ENCODE measurements at regions not wholly inside any gene's neighbourhood (a gene's known extent, or its start where the extent isn't known, plus 50 kb on each side); places are given as distances from the start of the nearest gene placed in this dataset.

DNA sequence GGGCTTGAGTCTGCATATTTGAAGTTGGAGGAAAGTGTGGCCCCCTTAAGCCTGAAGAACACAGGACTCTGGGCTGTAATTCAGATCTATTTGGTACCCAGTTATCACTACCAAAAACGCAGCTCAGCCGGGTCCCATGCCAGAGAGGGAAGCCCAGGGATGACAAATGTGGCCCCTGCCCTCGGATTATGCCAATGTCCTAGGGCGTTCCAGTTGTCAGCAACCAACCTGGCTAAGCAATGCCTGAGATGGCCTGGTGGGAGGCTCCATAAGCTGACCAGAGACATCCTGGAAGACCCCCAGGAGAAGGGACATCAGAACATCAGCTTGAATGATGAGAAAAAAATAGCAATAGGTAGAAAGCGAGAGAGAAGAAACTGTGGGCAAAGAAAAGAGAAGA is 79.6 kb upstream of the UQCRFS1 start:
- DNase-seq = no peak

DNA sequence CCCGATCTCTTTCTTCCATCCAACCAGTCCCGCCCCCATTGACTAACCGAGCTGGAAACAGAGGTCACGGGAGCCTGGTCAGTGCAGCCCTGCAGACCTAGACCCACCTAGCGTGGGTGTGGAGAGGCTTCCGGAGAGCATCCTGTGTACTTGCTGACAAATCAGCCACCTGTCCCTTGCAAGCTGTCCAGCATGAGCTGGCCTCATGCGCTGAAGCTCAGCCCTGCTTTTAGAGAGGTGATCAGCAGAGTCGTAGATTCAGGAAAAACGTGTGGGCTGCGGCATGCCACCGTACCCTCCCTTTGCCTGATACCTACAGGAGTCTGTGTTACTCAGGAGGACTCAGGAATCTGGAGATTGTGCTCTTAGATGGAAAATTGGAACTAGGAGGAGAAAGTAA is 80.3 kb upstream of the UQCRFS1 start:
- no peak for DNase-seq

DNA sequence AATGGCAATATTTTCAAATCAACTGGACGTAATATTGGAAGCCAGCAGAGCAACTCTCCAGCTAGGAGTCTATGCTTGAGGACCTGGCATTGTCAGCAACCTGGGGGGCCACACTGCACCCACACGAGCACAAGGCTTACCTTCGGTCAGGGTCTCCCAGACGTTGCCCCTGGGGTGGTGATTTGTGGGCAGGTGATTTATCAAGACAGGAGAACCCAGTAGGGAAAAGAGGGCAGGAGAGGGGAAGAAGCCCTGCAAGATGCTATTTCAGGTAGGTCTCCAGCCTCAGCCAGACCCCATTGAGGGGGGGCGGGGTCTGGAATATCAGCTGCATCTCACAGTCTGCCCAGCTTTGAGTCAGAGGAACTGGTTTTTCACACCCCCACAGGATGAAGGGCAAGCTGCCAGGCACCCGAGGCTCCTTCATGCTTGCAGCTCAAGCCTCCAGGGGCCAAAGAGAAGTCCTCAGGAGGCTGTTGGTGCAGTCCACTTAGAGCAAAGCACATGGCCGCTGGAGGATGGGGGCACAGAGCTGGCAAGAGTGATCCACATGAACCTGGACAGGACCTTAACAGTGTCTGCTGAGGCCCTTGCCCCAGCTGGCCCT is 80.9 kb upstream of the UQCRFS1 start:
- DNase-seq = no peak

DNA sequence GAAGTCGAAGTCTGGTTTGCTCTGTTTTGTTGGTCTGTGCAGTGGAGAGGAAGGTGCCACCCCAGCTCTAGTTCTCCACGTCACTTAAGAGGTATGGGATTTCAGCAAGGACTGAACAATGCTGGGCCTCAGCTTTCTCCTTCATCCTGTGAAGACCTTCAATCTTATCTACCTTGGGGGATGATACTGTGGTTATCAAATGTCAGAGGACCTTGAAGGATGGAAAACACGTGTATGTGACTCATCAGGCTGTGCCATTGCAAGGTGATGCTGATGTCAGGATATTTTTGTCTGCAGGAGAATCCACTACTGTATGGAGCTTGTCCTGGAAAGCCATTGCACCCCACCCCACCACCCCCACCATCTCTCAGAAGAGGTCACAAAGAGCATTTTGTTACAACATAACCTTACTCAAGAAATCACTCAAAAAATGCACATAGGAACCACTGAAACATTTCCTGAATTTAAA is 81.4 kb upstream of the UQCRFS1 start:
- DNase-seq = no peak

DNA sequence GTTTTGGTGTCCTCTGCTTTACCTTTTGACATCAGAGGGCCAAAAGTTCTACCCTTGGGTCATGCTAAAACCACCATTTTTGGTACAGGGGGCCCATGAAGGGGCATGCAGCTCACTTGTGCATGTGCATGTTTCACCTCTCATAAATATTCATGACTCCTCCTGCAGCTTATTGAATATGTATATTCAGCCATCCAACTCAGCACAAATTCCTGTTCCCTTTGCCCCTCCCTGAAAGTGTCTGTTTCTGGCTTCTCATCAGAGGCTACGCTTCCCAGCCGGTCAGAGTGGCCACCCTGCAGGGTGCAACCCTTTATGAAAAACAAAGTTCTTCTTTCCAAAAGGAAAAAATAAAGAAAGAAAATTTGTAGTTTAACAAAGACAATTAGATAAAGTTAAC is 82.3 kb upstream of the UQCRFS1 start:
- no peak for DNase-seq

DNA sequence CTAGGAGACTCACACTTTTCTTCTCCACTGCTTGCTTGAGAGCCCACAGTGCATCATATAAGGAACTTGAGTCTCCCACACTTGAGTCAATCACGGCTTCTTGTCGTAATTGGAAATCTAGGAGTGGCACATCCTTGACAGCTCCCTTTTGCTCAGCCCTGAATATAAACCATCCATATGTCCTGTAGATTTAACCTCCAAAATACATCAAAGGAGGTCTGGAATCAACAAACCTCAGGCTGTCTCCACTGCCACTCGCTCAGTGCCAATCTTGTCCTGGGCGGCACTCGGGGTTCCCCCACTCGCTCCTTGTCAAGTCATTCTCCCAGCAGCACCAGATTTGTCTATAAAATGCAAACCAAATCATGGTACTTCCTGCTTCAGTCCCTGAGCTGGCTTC is 84.4 kb upstream of the UQCRFS1 start:
- DNase-seq = no peak

DNA sequence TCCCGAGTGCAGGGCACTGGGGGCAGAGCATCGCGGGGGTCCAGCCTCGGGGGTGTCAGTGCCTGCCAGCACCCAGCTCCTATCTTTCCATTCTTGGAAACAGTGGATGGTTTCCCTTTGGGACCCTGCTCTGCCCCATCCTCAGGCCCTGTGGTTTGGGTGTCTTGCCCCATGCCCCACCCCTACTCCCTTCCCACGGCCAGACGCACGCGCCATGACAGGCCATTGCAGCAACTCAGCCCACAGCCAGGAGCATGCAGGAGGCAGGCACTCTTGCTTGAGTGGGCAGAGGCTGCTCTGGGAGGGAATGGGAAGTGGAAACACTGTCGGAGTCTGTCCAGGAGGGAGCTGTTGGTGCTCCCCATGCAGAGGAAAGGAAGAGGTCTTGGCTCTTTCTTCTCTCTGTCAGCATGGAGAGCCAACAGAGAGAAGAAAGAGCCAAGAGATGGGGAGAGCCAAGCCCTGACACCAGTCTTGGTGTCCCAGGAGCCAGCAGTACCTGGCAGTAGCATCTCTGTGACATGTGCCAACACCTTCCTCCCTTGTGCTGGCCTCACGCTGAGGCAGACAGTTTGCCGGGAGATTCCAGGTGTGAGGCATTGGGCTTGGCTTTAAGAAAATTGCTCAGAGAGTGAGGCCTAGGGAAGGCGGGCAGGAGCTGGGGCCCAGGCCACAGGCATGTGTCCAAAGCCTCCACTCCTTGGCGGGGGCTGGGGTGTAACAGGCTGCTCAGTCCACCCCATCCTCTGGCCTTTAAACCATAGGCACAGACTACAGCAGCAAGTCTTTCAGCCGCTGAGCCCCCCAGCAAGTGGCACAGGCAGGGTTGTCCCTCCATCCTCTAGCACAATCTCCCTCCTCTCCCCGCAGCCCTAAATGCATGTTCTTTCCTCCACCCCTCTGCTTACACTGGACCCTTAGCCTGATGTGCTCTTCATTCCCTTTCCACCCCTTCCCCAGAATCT is 86.7 kb upstream of the UQCRFS1 start:
- DNase-seq = no peak

DNA sequence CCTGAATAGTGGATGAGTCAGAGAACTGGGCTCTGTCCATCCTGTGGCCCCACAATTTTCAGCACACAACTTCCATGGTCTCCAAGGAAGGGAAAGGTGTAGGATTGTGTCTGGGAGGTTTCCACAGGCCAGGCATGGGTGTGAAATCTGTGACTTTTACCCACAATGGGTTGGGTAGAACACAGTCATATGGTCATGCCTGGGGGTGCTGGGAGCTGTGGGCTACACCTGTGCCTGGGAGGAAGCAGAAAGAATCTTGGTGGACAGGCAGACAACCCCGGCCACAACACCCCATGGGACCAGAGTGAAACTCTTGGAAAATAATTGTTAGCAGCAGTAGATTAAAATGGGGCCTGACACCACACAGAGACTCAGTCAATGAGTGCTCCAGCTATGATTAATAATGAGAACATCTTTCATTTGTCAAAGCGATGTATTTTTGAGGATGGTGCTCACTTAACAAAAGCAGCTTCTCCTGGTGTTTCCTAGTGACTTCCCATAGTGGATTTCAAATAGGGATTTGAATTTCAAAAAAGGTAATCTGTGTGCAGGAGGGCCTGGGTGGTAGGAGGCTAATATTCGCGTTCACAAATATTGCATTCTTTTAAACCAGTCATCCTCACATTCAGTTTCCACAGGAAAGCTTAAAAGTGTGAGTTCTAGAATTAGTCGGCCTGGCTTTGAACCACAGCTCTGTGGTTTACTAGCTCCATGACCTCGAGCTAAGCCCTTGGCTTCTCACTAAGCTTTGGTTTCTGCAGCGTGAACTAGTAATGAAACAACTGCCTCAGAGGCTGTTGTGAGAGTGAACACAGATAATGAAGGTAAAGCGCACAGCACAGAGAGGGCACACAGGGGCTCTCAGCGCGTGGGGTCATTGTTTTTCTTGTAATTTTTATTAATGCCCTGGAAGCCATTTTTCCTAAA is 89.3 kb upstream of the UQCRFS1 start:
- DNase-seq = no peak

DNA sequence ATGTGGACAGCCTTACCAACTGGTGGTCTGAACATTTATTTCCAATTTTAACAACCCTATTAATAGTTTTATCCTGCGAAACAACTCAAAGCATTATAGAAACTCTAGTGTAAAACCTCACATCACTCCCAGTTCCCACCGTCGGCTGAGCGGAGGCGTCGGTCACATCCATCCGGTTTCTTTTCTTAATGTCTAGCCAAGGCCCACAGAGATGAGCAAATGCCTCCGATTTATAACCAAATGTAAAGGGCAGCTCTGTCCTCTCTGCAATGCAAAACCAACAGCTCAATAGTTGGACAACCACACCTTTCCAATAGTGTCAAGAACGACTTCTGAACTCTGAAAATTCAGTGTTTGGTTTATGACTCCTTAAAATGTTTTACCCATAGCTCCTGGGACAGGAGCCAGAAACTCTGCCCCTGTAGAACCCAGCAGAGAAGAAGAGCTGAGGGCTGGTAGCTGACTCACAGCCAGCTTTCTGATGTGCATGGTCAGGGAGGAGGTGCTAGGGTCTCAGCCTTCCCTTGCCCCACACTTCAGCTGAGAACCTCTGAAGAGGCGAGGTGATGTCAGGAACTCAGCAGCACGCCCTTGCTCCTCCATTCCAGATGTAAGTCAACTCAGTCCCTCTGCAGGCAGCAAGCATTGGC is 90.2 kb upstream of the UQCRFS1 start:
- no peak for DNase-seq

DNA sequence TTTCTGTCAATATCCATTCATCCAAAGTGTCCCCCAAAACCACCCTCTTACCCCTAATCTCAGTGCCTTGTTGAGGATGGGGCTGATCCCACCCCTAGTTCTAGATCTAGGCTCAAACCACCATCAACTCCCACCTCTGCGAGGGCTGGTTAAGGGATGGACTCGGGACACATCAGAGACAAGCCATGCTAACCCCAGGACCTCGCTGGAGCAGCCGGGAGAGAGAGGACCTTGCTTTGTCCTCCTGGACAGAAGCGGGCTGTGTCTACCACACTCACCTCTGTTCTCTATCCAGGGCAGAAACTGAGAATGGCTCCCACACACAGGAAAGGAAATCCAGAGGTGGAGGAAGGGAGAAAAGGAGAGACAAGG is 90.8 kb upstream of the UQCRFS1 start:
- no peak for DNase-seq

DNA sequence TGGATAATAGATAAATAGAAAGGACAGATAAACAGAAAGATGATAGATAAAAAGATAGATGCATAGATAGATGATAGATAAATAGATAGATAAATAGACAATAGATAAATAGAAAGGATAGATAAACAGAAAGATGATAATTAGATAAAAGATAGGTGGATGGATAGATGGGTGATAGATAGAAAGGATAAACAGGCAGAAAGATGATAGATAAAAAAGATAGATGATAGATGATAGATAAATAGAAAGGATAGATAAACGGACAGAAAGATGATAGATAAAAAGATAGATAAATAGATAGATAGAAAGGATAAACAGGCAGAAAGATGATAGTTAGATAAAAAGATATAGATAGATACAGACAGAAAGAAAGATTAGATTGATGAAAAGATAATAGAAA is 92.3 kb upstream of the UQCRFS1 start:
- DNase-seq = no peak

DNA sequence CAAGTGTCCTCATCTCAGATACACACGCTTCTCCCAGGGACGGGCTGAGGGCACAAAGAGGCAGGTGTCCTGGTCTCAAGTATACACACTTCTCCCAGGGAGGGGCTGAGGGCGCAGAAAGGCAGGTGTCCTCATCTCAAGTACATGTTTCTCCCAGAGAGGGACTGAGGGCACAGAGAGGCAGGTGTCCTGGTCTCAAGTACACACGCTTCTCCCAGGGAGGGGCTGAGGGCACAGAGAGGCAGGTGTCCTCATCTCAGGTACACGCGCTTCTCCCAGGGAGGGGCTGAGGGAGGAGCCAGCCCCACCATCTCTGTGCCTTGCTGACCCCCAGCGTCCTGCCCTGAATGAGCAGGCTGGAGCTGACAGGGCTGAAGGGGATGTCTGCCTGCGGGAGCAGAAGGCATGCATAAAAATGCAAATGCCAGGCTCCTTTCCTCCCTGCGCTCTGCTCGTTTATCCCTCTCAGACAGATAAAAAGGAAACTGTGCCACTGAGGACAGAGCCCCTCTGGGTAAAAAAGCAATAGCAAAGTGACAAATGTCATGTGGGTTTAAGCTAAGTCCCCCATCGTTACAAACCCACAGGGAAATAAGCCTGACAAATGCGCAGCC is 96.1 kb upstream of the UQCRFS1 start:
- no peak for DNase-seq

DNA sequence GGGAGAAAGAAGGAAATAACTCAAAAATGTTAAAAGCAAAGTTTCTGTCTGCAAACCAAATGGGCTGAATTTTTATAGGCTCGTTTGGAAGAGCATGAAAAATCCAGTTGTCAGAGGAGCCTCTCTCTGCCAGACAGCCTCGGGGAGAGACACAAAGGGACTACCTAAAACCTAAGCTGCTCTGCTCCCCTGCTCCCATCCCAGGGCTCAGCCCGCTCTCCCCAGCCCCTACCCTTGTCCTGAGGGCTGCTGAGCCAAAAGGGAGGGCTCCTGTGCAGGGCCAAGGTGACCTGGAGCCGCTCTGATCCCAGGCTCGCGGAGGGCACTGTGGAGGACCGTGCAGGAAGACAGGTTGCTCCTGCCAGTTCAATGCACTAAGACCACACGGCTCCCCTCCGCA is 96.7 kb upstream of the UQCRFS1 start:
- DNase-seq = no peak

DNA sequence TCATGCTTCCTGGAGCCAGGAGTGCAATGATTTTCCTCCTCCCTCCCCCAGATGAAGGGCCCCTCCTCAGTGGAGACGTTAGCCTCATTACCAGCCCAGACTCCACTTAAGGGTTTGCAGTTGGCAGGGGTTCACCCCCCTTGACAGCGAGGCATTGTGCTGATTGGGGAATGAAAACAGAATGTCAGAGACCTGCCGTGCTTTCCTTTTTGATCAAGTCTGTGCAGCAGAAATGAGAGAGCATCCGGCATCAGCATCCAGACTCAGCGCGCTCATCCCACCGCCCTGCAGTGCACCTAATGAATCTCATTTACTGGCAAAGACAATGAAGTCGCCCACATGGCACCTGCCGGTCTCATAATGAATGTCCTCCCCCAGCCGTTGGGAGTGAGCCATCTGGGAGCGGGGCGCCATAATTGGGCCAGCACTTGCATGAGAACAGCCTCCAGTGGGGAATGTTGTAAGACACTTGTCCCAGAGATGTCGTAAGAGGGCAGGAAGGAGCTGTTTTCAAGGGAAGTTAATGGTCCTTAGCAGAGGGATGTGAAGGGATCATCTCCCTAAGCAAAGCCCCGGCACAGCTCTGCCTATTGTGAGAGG is 98.3 kb upstream of the UQCRFS1 start:
- no peak for DNase-seq

DNA sequence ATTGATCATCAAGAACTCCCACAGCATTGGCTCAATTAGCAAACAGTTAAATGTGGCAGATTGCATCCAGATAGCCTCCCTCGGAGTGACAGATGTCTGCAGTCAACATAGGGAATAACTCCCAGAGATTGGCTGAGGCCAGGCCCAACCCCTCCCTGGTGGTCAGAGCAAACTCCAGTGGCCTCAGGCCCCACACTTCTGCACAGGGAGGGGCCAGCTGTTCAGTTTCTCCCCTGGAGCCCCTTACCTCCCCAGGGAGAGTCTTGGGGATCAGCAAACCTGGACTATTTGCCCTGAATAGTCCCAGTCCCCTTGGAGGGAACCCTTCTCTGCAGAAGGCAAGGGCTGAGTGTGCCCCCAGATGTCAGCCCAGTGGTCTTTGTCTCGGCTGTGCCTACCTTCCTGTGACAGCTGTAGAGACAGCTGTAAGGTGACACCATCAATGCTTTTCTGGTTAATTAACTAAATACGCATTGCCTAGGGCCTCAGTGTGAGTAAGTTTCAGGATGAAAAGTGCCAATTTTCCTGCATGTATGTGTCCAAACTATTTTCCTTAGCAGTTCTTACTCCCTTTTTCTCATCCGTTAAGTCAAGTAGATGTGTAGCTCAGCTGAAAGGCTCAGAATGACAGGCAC is 102.7 kb upstream of the UQCRFS1 start:
- peak; percentile 20 for DNase-seq

DNA sequence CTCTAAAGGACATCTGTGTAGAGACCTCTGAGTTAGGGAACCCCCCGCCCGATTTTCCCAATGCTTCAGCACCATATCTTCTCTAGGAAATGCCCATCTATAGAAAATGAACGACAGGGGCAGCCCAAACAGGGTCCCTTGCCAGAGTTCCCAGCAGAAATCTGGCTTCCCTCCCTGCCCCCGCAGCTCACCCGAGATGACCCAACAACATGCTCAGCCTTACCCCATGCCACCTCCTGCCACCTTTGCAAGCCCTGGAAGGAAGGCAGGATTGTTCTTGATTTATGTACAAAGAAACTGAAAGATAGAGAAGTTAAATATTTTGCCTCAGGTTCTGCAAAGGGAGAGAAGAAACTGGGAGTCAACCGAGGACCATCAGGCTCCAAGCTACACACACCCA is 105.6 kb upstream of the UQCRFS1 start:
- no peak for DNase-seq

DNA sequence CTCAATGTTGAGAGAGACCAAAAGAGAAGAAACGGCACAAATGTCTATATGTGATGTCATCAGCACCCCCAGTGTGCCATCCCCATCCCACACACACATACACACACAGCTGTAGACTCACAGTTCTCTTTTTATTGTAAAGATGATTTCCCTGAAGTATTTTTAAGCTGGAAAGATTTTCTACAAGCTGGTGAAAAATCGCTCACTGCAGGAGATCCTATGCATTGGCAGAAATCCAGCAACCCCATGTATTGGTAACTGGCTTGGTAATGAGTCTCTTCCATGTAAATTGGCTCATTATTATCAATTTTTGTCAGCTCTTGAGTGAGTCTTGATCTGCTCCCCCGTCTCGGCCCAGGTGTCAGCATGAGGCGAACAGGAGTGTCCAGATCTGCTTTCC is 107.1 kb upstream of the UQCRFS1 start:
- no peak for DNase-seq

DNA sequence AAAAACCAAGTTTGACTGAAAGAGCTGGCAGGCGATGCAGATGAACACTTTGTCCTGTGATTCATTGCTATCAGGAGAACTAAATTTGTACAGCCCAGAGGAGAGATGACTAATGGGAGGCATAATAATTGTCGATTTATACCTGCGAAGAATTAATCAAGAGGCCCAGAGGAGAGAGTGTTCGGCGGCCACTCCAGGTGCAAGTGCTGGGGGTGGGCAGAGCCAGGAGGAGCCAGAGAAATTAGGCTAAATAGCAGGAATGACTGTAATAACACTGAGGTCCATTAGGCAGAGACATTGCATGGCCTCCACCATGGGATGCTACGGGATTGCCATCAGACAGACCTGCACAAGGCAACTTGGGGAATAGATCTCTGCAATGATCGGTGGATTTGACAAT is 107.7 kb upstream of the UQCRFS1 start:
- no peak for DNase-seq

DNA sequence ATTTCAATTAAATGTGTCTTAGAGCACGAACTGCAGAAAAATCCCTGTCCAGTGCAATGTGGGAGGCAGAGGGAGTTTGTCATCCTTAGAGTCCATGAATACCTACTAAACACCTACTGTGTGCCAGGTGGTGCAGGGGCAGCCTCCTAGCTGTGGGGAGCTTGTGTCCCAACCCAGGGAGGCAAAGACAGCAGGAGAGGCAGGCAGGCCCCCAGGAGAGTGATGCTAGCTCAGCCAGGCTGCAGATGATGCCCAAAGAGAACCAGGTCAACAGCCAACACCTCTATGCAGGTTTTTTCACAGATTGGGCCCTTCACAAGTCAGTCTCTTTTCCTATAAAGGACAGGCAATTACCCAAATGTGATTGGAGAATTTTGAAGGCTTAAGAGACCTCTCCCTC is 108.2 kb upstream of the UQCRFS1 start:
- DNase-seq = no peak

DNA sequence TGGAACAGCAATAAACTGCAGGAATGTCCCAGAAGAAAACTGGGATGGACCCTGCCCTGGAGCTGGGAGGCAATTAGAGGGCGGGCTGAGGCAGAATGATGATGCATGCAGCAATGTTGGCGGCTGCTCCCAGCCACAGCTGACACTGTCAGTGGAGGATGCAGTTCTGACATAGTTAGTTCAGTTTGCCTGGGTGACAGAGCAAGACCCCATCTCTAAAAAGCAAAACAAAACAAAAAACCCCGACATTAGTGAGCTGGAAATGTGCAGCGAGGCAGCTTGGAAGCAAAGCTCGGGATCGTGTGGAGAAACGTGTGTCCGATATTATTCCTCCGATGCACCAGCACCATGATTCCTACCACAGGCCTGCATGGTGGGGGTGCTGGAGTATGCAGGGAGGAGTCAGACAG is 110.1 kb upstream of the UQCRFS1 start:
- DNase-seq = no peak
